VCaP (cell line): ENCODE measurements at regions not wholly inside any gene's neighbourhood (a gene's known extent, or its start where the extent isn't known, plus 50 kb on each side); places are given as distances from the start of the nearest gene placed in this dataset.

Experiments used
- H3K27ac ChIP-seq: fragments of 450-650 bp; 2 replicates; pipeline ENCODE4 v1.5.1; 2017
- CTCF ChIP-seq: fragments of 450-650 bp; conservative IDR thresholded peaks from 2 replicates; pipeline ENCODE4 v1.5.1; 2017; ENCODE audit warnings: mild to moderate bottlenecking, moderate library complexity

- no peak for TF ChIP-seq CTCF
- H3K27ac ChIP-seq = no peak overlapping the region
These were observed 192.3 kb upstream of the CADM1 start for GRCh38 chr11:115696563-115696962.

DNA sequence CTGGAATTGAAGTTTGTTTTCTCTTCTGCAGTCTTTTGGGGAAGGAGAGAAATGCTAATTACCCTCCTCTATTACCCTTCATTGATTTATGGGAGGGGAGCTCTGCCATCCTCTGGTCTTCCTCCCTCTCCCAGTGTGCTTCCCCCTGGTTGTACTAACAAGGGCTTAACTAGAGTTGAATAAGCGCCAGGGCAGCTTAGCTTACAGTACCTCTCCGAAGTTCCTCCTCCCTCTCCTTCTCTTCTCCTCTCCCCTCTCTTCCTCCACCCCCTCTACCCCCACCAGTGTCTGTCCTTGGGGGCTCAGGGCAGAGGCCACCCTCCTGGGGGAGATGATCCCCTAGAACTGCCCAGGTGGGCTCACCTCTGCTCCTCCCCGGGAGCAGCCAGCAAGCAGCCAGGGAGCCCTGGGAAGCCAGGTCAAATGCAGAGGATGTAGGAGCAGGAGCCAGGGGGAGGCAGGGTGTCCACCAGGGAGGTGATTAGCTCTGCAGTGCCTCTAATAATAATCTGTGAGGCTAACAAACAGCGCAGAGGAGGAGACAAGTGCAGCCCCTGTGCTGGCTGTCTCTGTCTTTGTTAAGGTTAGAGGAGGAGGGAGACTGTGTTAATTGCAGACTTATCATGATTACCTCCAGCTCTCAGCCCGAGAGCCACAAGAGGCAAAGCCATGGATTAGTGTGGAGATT is 191.6 kb upstream of the CADM1 start:
- no peak overlapping the region for H3K27ac ChIP-seq
- TF ChIP-seq CTCF = no peak

GRCh38 chr11:115693002-115693401 is 188.8 kb upstream of the CADM1 start:
- H3K27ac ChIP-seq = no peak overlapping the region
- no peak for TF ChIP-seq CTCF

DNA sequence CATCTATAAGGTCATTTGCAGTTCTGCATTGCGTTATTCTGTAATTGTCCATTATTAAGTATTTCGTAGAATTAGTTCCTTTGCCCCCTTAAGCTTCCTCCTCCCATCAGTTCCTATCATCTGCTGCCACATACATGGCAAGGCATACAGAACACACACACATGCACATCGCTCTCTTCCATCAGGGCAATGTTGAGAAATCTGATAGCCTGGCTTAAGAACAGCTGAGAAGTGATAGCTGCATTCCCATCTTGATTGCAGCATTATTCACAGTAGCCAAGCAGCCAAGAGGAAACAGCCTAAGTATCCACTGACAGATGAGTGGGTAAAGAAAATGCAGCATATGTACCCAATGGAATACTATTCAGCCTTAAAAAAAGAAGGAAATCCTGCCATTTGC is 186.8 kb upstream of the CADM1 start:
- no peak overlapping the region for H3K27ac ChIP-seq
- no peak for TF ChIP-seq CTCF

DNA sequence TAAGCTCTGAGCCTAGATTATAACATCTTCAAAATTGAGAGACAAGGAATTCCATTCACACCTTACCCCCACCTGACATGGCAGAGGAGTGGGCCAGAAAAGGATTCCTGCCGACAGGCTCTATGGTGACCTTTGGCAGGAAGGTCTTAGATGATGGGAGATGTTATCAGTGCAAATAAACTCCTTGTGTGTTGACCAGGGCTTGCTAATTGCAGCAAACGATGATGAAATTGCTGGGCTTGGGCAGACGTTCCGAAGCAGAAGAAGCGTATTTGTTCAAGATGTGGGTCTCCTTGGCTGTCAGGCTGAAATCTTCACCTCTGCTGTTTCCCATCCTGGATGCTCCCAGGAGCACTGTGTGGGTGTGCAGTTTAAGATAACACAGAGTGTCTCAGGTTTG is 183.7 kb upstream of the CADM1 start:
- H3K27ac ChIP-seq = no peak overlapping the region
- no peak for TF ChIP-seq CTCF

- no peak overlapping the region for H3K27ac ChIP-seq
- no peak for TF ChIP-seq CTCF
These were observed 180.5 kb upstream of the CADM1 start for GRCh38 chr11:115684699-115685098.

DNA sequence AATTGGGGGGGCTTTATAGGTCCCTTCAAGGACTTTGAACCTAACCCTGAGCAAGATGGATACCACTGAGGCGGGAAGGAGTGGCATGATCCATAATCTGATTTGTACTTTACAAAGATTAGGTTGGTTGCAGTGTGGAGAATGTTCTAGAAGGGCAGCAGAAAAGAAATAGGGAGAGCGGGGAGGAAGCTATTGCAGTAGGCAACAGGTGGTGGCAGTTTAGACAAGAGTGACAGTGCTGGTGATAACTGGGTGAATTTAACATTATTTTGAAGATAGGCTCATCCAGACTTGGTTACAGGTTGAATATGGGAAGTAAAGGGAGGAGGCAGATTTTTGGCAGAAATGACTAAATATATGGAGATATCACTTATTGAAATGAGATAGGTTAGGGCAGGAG is 179.9 kb upstream of the CADM1 start:
- no peak for TF ChIP-seq CTCF
- no peak overlapping the region for H3K27ac ChIP-seq
